ENCODE measurements at regions not wholly inside any gene's neighbourhood (a gene's known extent, or its start where the extent isn't known, plus 50 kb on each side); places are given as distances from the start of the nearest gene placed in this dataset.

- H3K4me3 ChIP-seq: no peak overlapping the region
- no peaks in the 10 kb centered on the region for H3K27me3 ChIP-seq
- H3K27ac ChIP-seq: no peak overlapping the region
- no peaks in the 10 kb centered on the region for H3K36me3 ChIP-seq (replicated peaks in 1 of 2)
- no peaks in the 10 kb centered on the region for H3K4me1 ChIP-seq (replicated peaks in 1 of 2)
- DNase-seq: no peak
- TF ChIP-seq POLR2A (IDR thresholded peaks at IDR 0.05) (no peak), CTCF (IDR thresholded peaks at IDR 0.05) (no peak)
- H3K9me3 ChIP-seq (replicated peaks in 1 of 3): no peaks in the 10 kb centered on the region
- intact Hi-C loops (cut with DNase I): no loop called here
- WGBS, 4 donors: 77 to 93% (median 82%) methylated on average over 1 of the region's 1 CpG
These were observed 397.6 kb downstream of the GPAM start for GRCh38 chr10:111785921-111786320.

- H3K4me1 ChIP-seq (replicated peaks in 1 of 2): no peaks in the 10 kb centered on the region
- no peaks in the 10 kb centered on the region for H3K27me3 ChIP-seq
- no peaks in the 10 kb centered on the region for H3K36me3 ChIP-seq (replicated peaks in 1 of 2)
- no peaks in the 10 kb centered on the region for H3K9me3 ChIP-seq (replicated peaks in 1 of 3)
- H3K4me3 ChIP-seq: no peak overlapping the region
- intact Hi-C loops (cut with DNase I): no loop called here
- TF ChIP-seq POLR2A (IDR thresholded peaks at IDR 0.05) (no peak), CTCF (IDR thresholded peaks at IDR 0.05) (no peak)
- DNase-seq: no peak
- no peak overlapping the region for H3K27ac ChIP-seq
These were observed 393.7 kb downstream of the GPAM start for GRCh38 chr10:111789821-111790220.

- no peaks in the 10 kb centered on the region for H3K27me3 ChIP-seq
- no peaks in the 10 kb centered on the region for H3K9me3 ChIP-seq (replicated peaks in 1 of 3)
- no peak overlapping the region for H3K27ac ChIP-seq
- no peak overlapping the region for H3K4me3 ChIP-seq
- H3K4me1 ChIP-seq (replicated peaks in 1 of 2): no peaks in the 10 kb centered on the region
- H3K36me3 ChIP-seq (replicated peaks in 1 of 2): no peaks in the 10 kb centered on the region
- WGBS, 4 donors: 63 to 70% (median 67%) methylated on average over 2 of the region's 2 CpGs
- no peak for TF ChIP-seq POLR2A (IDR thresholded peaks at IDR 0.05)
- no peak for TF ChIP-seq CTCF (IDR thresholded peaks at IDR 0.05)
- DNase-seq: no peak
- intact Hi-C loops (cut with DNase I): no loop called here
These were observed 381.7 kb downstream of the GPAM start for GRCh38 chr10:111801841-111802240.

GRCh38 chr10:111804781-111805180 is 378.8 kb downstream of the GPAM start:
- H3K4me1 ChIP-seq (replicated peaks in 1 of 2): no peaks in the 10 kb centered on the region
- no peaks in the 10 kb centered on the region for H3K9me3 ChIP-seq (replicated peaks in 1 of 3)
- intact Hi-C loops (cut with DNase I): no loop called here
- TF ChIP-seq POLR2A (IDR thresholded peaks at IDR 0.05): no peak
- no peak for TF ChIP-seq CTCF (IDR thresholded peaks at IDR 0.05)
- no peak for DNase-seq
- H3K27ac ChIP-seq: no peak overlapping the region
- 47 to 61% (median 51%) methylated on average over 3 of the region's 3 CpGs for WGBS, 4 donors
- no peak overlapping the region for H3K4me3 ChIP-seq
- H3K36me3 ChIP-seq (replicated peaks in 1 of 2): no peaks in the 10 kb centered on the region
- no peaks in the 10 kb centered on the region for H3K27me3 ChIP-seq
